K562 (cell line): ENCODE measurements at regions not wholly inside any gene's neighbourhood (a gene's known extent, or its start where the extent isn't known, plus 50 kb on each side); places are given as distances from the start of the nearest gene placed in this dataset.

Experiments
- ARID3A ChIP-seq: IDR thresholded peaks from 2 replicates; pipeline ENCODE4 v1.6.1; 2012; ENCODE audit warnings: low read depth, low read length, improper control_type of control experiment, borderline replicate concordance
- CBX3 ChIP-seq, 2 experiments: IDR thresholded peaks; 1 replicate in 1 of 2; 2 replicates in 1 of 2; pipeline ENCODE4 v1.6.1; 2012; ENCODE audit warnings: inconsistent platforms in 2 of 2, low read length in 2 of 2, borderline replicate concordance in 1 of 2, control low read depth in 1 of 2
- CBX5 ChIP-seq: IDR thresholded peaks from 2 replicates; pipeline ENCODE4 v1.6.1; 2014; ENCODE audit warnings: low read depth, borderline replicate concordance
- CREB1 ChIP-seq, 2 experiments: sonication (generic) in 1 of 2; formaldehyde crosslinking in 1 of 2; IDR thresholded peaks; 2 replicates each; pipeline versions ENCODE4 v1.6.1 to v1.8.0; 2012 to 2022; ENCODE audit warnings: inconsistent platforms in 1 of 2, mild to moderate bottlenecking in 1 of 2, missing genetic modification reagents in 1 of 2, moderate library complexity in 1 of 2
- DDX20 ChIP-seq: fragments of 450-650 bp; IDR thresholded peaks from 2 replicates; pipeline ENCODE4 v1.6.1; 2016; ENCODE audit warnings: missing genetic modification characterization, low read depth, mild to moderate bottlenecking, missing compliant biosample characterization, moderate library complexity
- E2F1 ChIP-seq: sonication (generic); formaldehyde crosslinking; IDR thresholded peaks from 2 replicates; pipeline ENCODE4 v1.8.1; 2023; ENCODE audit warnings: mild to moderate bottlenecking, missing genetic modification reagents, moderate library complexity
- MAFF ChIP-seq: IDR thresholded peaks from 2 replicates; pipeline ENCODE4 v1.6.1; 2012; ENCODE audit warnings: low read length, improper control_type of control experiment
- MYNN ChIP-seq, 2 experiments: sonication (generic); formaldehyde crosslinking in 1 of 2; IDR thresholded peaks; 2 replicates each; pipeline versions ENCODE4 v1.5.0 to v1.6.1; 2016 to 2020; ENCODE audit warnings: antibody characterized with exemption in 1 of 2, missing genetic modification reagents in 1 of 2
- STAT6 ChIP-seq: sonication (generic); formaldehyde crosslinking; IDR thresholded peaks from 2 replicates; pipeline ENCODE4 v1.8.1; 2023; ENCODE audit warnings: mild to moderate bottlenecking, missing genetic modification reagents
- TBL1XR1 ChIP-seq, 2 experiments: IDR thresholded peaks; 2 replicates each; pipeline ENCODE4 v1.6.1; 2012; ENCODE audit warnings: improper control_type of control experiment in 2 of 2, low read length in 2 of 2, mild to moderate bottlenecking in 1 of 2
- TSC22D4 ChIP-seq: fragments of 450-650 bp; IDR thresholded peaks from 2 replicates; pipeline ENCODE4 v1.6.1; 2016; ENCODE audit warnings: missing genetic modification characterization, missing biosample characterization, control low read depth
- ZBTB7A ChIP-seq: IDR thresholded peaks from 2 replicates; pipeline ENCODE4 v1.6.1; 2011; ENCODE audit warnings: low read depth, mild to moderate bottlenecking, low read length, moderate library complexity, borderline replicate concordance; ENCODE audit not compliant: control insufficient read depth
- ZC3H11A ChIP-seq: IDR thresholded peaks from 2 replicates; pipeline ENCODE4 v1.6.1; 2012; ENCODE audit warnings: low read depth, low read length, improper control_type of control experiment
- ZMIZ1 ChIP-seq, 2 experiments: fragments of 150-350 bp in 1 of 2; IDR thresholded peaks; 2 replicates each; pipeline ENCODE4 v1.6.1; 2012 to 2016; ENCODE audit warnings: low read depth in 2 of 2, low read length in 2 of 2, mild to moderate bottlenecking in 1 of 2, moderate library complexity in 1 of 2
- ZNF384 ChIP-seq: IDR thresholded peaks from 2 replicates; pipeline ENCODE4 v1.6.1; 2012; ENCODE audit warnings: low read depth, low read length, improper control_type of control experiment

GRCh38 chr22:22770280-22770871 lies 117.2 kb upstream of the IGLL5 start (continued):
- TF ChIP-seq STAT6, result peak; percentile 73; the same call in 1 of the 2 replicates
- TF ChIP-seq CBX3 (IDR thresholded peaks at IDR 0.05; ENCODE audit: borderline replicate concordance in 1 of 2, low read length in 2 of 2), result no peak
- peak; percentile 75; the same call in 1 of the 2 replicates for TF ChIP-seq ARID3A
- peak; percentile 60 to 87 for TF ChIP-seq TBL1XR1 (IDR thresholded peaks at IDR 0.05; ENCODE audit: low read length in 2 of 2)
- TF ChIP-seq CBX5, result peak; percentile 19; the same call in 1 of the 2 replicates
- peak; percentile 35; the same call in 1 of the 2 replicates for TF ChIP-seq ZBTB7A
- TF ChIP-seq ZMIZ1 (IDR thresholded peaks at IDR 0.05; ENCODE audit: low read depth in 2 of 2, low read length in 2 of 2), result peak in 1 of 2 experiments; percentile 81; a peak in 2 of 4 replicates
- peak; percentile 51; the same call in 1 of the 2 replicates for TF ChIP-seq ZNF384
- TF ChIP-seq MYNN (IDR thresholded peaks at IDR 0.05), result peak; percentile 79
- no peak for TF ChIP-seq MYNN (CRISPR knock-in tag; IDR thresholded peaks at IDR 0.05)
- TF ChIP-seq TSC22D4 (tag), result 0 out of 2 replicates have a peak, but pooled peaks have one; percentile 31
- no peak for TF ChIP-seq CREB1 (IDR thresholded peaks at IDR 0.05)
- peak; percentile 70; the same call in 1 of the 2 replicates for TF ChIP-seq CREB1 (CRISPR knock-in tag; IDR thresholded peaks at IDR 0.05)
- peak; percentile 78 for TF ChIP-seq E2F1 (CRISPR knock-in tag)
- no peak for TF ChIP-seq DDX20 (tag)
- TF ChIP-seq ZC3H11A, result peak; percentile 96
- TF ChIP-seq MAFF, result peak; percentile 33; the same call in 1 of the 2 replicates
